GM23248 (cell line): ENCODE measurements at regions not wholly inside any gene's neighbourhood (a gene's known extent, or its start where the extent isn't known, plus 50 kb on each side); places are given as distances from the start of the nearest gene placed in this dataset.

Source experiments
- EZH2 ChIP-seq: fragments of 200-600 bp; sonication (generic); IDR thresholded peaks from 2 replicates; pipeline ENCODE4 v1.6.1; 2018; ENCODE audit warnings: antibody characterized with exemption, mild to moderate bottlenecking; ENCODE audit not compliant: insufficient read depth, poor library complexity, severe bottlenecking
- EZH2phosphoT487 ChIP-seq: fragments of 200-600 bp; sonication (generic); IDR thresholded peaks from 2 replicates; pipeline ENCODE4 v1.6.1; 2018; ENCODE audit warnings: antibody characterized with exemption, moderate library complexity, mild to moderate bottlenecking, low read depth; ENCODE audit not compliant: insufficient read depth

- TF ChIP-seq EZH2phosphoT487 (no peak), EZH2 (no peak)
Measured at GRCh38 chr11:111077530-111078322, 167.8 kb upstream of the POU2AF2 start.
